ENCODE measurements at regions not wholly inside any gene's neighbourhood (a gene's known extent, or its start where the extent isn't known, plus 50 kb on each side); places are given as distances from the start of the nearest gene placed in this dataset.
"Not testable (repeated sequence)": the region's sequence is repeated elsewhere in the genome, so short reads cannot be mapped to it uniquely, and the experiment has no call there.

DNA sequence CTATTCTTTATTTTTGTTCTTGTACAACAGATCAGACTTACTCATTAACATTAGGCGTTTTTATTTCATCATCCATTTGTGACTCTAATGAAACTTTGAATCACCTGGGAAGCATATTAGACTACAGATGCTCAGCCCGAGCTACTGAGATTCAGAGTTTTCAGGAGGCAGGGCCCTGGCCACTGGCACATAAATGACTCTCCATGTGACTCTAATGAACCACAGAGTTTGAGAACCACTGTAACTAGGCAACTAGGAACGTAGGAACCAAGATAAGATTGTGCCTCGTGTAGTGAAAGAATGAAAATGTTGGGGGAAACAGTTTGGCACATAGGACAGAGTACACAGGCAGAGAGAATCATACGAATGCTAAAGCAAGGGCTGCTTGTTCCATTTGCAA lies 405.9 kb upstream of the BTBD3 start:
- DNase-seq (ENCODE audit: low read depth) = no peak

DNA sequence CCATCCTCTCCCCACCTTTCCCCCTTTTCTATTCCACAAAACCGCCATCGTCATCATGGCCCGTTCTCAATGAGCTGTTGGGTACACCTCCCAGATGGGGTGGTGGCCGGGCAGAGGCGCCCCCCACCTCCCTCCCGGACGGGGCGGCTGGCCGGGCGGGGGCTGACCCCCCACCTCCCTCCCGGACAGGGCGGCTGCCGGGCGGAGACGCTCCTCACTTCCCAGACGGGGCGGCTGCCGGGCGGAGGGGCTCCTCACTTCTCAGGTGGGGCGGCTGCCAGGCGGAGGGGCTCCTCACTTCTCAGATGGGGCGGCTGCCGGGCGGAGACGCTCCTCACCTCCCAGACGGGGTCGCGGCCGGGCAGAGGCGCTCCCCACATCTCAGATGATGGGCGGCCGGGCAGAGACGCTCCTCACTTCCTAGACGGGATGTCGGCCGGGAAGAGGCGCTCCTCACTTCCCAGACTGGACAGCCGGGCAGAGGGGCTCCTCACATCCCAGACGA lies 404.4 kb upstream of the BTBD3 start:
- DNase-seq (ENCODE audit: low read depth) = not testable (repeated sequence)

DNA sequence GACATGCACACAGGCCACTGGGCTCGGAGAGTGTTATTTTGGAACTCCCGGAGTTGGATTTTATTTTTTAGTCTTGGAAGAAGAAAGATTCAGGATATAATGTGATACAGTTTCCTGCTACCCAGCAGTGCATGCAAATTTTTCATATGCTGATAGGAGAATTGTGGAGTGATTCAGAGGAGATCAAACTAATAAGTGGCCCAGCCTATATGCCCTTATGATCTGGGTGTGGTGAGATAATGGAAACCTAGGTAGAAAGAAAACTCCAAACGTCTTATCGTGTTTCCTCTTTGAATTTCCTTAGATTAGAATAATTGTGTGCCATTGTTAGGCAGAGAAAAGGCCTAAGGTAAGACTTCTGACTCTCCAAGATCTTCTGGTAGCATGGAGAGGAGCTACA lies 401.2 kb upstream of the BTBD3 start:
- no peak for DNase-seq (ENCODE audit: low read depth)

DNA sequence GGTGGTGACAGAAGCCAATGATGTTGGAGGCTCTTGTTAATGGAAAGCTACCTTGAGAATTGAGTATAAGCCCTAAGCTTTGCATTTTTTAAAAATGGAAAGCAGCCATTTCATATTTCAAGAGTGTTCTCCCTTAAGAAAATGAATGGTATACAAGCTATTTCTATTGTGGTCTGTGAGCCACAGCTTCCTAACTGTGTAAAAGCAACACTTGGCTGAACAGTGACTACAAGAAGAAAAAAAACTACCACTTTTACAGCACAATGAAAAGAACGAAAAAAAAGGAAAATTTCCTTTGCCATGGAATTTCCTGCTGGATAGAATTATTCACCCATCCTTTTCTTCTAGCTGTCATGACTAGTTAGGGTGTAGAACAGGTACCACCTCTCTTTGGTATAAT lies 397.1 kb upstream of the BTBD3 start:
- no peak for DNase-seq (ENCODE audit: low read depth)

DNA sequence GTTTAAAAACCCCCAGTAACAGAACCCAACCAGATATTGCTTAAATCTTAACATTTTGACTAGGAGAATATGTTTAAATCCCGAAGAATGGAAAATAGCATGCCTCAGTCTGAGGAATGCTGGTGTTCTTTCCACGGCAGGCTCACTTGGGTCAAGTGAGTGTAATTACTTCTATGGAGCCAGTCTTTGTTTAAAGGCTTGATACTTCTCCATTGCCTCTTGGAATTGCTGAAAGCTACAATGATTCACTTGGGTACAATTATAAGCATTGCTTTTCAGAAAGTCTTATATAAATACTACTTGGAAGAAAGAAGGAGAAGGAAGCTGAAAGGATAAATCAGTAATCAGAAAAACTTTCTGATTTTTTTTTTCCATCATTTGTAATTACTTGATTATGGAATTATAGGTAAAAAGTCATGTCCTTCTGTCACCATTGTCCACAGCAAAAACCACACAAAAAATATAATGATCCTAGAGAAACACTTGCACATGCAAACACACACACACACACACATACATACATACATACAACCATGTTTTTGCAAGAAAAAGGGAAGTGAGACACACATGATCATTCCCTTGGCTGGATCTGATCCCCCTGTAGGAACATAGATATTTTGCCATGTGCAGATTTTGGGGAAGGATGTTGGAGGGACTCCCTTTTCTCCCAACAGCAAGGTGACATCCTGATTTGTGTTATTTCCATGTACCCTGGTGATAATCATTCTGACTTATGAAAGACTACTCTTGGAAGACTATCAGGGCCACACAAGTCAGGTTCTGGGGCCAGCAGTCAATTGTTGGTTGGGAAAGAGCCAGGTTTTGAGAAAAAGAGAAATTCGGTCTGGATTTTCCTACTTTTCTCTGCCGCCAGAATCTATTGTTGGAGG lies 396.0 kb upstream of the BTBD3 start:
- no peak for DNase-seq (ENCODE audit: low read depth)

DNA sequence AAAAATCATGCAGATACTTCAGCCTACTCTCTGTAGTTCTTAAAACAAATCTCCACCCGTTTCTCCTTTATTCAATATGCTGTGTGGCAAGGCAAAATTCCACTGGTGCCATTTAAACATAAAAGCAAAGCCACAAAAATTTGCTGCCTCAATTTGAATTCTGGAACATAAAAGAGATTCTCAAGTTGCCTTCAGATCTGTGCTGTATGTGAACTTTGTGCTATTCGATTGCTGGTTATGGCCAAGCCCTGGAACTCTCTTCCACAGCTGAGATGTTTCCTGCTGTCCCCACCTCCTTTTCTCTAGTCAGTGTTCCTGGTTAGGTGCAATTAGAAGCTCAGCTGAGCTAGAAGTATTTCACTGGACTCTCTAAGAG lies 395.3 kb upstream of the BTBD3 start:
- peak; percentile 18 for DNase-seq (ENCODE audit: low read depth)

DNA sequence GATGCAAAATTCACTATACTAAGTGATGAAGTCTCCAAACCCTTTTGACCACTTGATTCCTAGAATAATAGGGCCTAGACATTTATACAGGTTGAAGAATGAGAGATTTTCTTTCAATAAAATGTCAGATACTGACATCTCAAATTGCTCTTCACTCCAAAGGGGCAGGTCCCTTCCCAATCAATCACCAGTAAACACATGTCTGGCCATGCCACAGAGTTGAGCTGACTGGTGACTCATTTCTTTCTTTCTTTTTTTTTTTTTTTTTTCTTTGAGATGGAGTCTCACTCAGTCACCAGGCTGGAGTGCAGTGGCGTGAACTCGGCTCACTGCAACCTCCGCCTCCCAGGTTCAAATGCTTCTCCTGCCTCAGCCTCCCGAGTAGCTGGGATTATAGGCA lies 388.6 kb upstream of the BTBD3 start:
- DNase-seq (ENCODE audit: low read depth) = no peak

DNA sequence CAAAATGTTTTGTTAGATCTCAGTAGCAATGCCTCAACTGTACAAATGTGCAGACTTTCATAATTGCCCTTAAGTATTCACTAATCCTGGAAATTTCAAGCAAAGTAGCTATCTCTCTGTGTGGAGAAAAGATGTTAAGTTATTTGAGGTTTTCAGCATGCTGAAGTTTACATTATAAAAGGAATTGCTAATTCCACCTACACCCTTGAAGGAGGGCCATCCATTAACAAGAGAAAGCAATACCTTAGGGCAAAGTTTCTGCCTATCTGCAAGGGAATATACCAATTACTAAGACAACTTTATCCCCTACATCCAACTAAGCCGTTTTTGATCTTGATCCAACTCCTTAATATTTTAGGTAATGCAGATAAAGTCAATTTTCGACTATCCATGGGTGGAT lies 380.7 kb upstream of the BTBD3 start:
- no peak for DNase-seq (ENCODE audit: low read depth)

DNA sequence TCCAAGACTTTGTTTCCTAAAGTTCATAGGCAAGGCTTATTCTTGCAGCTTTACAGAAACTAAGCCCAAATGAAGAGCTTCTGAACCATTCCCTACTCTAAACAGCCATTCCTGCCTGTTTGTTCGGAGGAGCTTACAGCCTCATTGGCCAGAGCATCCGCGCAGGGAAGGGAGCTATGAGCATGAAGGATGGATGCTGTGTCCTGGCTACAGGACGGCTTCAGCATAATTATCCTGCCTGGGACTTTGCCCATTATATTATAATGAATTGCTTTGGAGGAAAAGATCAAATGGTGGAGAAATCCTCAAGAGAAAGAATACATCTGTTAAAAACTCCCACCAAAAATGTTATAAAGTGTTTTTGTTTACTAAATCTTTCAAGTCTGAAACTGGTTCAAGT lies 378.2 kb upstream of the BTBD3 start:
- DNase-seq (ENCODE audit: low read depth) = no peak

DNA sequence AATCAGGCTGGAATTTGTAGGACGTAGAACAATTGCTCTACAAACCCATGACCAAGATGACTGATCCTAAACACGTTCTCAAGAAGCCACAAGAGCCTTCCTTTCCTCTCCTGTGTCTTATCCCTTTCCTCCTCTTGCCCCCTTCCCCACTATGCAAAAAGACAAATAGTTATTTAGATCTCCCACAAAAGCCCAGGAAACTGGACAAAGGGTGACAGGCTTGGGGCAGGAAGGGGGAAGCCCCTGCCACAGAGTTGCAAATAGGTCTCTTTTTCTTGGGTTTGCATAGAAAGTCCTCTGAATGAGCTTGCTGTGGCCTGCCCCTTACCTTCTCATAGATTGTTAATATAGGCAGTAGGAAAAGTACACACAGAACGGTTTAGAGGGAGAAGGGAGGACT lies 377.1 kb upstream of the BTBD3 start:
- no peak for DNase-seq (ENCODE audit: low read depth)

DNA sequence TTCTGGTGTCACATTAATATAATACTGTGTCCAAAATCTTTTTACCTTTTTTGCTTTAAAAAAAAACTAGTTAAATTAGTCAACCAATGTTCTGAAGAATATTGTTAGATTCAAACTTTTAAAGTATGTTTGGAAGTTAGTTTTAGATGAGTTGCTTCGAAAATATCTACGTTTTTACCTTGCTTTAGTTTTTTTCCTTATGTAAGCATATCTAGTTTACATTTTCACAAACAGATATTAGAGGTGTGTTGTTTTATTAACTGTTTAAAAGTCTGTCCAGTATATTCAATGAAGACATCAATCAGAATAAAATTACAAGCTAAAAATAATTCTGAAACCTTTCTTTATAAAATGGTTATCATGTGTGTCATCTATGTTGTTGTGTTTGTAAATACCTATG lies 375.0 kb upstream of the BTBD3 start:
- DNase-seq (ENCODE audit: low read depth) = no peak

DNA sequence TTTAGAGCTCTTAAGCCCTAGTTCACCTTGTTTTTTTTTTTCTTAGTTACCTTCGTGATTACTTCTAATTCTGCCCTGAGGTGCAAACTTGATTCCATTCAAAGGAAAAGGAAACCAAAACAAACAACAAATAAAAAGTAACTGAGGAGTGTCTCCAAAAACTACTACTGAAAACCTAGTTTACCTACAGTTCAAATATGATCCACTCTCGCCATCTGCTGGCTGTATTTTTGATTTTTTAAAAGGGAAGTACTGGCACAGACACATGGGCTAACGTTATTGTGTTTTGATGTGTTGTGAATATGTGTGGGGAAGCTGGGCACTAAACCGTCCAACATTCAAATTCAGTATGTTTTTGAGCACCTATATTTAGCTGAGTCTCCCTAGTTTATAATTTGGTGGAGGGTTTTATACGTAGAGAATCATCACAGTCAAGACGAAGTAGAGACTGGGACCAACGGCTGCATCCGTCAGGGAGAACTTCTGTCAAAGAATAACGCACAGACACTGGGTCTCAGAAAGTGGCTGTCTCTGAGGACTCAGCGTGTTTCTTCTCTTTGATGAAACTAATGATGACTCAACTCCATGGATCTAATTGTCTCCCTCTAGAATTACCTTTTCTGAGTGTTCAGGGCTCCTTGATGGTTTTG lies 373.5 kb upstream of the BTBD3 start:
- DNase-seq (ENCODE audit: low read depth) = peak; percentile 72

DNA sequence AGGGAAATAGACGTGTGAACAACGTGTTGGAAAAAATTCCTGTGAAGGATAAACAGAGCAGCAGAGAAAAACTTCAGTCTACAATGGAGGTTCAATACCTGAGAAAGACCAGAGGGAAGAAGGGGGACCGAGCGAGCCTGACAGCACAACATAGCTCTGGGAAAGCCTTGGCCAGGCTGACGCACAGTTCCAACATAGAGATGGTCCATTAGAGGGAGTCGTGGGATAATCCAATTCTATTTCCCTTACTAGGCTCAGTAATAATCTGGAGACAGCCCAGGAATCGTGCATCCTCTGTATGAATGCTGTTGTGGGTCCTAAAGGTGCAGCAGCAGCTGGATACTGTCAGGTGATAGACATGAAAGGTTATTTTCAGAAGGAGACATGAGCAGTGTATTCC lies 370.8 kb upstream of the BTBD3 start:
- no peak for DNase-seq (ENCODE audit: low read depth)

DNA sequence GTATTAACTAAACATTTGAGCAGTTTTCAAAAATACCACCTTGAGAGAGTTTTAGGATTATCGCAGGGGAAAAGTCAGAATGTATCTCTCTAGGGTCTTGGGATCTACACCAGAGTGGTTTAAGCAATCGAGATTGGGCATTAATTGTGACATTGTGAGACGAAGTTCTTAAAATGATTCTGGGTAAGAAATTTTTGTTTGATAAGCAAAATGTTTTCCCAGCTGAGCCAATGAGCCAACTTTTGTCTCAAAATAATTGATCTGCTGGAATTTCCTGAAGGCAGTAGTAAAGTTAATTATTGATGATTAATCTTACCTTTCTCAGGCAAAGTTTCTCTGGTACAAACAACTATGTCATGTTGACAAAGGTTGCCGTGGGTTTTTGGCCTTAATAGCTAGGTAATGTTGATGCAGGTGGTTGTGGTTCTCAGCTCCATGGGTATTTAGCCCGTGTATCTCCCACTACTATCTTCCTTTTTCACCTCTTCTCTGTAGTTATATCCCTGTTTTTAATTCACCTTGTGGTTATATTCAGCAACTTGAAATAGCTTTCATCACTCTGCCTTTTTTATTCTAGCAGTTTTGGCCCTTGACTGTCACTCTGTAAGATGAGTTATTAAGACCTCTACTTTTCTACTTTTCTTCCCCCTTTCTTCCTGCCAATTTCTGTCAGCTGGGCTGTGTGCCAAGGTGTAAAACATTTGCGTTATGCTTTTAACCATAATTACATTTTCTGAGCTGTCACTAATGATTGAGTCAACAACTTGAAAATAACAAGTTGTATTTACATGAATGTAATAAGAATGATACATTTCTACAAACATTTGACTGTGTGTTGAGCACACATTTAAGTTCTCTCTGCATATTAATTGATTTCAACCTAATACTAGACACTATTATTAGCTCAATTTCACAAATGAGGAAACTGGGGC lies 368.3 kb upstream of the BTBD3 start:
- no peak for DNase-seq (ENCODE audit: low read depth)

DNA sequence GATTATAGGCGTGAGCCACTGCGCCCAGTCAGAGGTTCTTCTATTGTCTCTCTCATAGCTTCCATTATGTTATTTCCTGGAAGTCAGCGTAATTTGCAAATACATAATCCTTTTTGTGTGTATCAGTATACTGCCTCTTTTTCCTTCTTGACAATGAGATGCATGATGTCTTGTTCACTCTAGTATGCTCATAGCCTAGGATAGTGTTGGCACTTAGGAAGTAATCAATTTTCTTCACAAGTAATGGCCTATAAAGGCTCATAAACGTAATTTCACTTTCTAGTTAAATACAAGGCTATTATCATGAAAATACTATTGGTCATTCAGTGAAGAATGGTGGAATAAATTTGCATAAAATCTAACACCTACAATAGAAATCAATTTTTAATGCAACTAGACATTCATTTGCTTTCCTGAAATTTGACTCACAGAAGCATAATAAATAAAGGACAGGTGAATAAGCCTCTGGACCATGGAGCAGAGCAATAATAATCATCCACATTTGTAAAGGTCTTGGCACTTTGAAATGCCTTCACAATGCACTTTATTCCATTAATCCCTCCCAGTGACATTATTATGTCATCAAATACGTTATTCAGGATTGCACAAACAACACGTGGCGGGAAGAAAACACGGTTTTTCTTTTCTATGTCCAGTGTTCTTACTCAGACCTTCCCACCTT lies 366.9 kb upstream of the BTBD3 start:
- DNase-seq (ENCODE audit: low read depth) = no peak

DNA sequence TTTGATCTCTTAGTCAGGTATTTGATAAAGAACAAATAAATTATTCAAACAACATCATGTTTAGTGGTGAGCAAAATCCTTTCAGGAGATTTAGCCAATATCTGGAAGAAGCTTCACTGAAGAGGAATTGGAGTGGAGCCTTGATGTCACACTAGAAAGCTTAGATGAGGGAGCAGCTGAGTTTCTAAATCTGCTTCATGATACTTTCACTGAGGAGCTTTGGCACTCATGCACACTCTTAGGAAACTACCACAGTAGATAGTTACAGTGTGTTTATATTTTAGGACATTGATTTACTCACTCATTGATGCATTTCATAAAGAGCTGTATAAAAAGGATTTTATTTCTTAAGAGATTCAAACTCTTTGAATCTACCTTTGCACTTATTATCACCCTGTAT lies 366.2 kb upstream of the BTBD3 start:
- no peak for DNase-seq (ENCODE audit: low read depth)

DNA sequence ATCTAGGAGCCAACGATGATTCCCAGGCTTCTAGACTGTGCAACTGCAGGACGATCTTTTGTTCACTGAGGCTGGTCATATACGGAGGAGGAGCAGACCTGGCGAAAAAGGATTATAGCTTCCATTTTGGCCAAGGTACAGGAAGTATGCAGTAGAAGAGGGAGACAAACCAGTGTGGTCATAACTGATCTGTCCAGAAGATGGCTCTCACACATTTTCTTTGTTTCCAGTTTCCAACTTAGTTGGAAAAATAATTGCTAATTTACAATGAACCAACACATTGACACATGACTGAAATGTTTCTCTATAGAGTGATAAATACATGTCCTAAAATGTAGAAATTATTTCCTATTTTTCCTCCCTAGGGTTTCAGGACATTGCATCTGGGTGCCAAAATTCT lies 364.1 kb upstream of the BTBD3 start:
- DNase-seq (ENCODE audit: low read depth) = peak; percentile 10

DNA sequence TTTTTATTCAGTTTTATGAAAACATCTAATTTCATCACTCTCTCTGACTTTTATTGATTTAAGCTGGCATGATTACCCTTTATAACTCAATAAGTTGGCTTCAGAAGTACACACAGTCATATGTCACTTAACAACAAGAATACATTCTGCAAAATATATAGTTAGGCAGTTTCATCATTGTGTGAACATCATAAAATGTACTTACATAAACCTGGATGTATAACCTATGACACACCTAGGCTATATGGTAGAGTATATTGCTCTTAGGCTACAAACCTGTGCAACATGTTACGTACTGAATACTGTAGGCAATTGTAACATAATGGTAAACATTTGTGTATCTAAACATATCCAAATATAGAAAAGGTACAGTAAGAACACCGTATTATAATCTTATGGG lies 362.2 kb upstream of the BTBD3 start:
- DNase-seq (ENCODE audit: low read depth) = no peak

DNA sequence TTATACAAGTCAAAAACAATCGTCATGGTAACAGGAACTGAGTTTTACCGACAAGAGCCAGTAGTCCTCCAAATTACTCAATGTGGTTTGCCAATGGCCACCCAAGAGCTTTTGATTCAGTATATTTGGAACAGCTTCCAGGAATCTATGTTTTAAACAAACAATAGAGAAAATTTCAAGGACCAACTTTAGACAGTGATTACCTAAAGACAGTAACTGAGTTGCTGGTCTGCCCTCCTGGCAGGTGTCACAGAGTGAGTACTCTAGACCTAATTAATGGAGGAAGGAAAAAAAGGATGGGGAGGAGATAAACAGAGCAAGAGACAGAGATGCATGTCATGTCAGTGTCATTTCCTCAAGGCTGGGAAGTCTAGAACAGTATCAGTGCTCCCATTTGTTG lies 361.3 kb upstream of the BTBD3 start:
- no peak for DNase-seq (ENCODE audit: low read depth)

DNA sequence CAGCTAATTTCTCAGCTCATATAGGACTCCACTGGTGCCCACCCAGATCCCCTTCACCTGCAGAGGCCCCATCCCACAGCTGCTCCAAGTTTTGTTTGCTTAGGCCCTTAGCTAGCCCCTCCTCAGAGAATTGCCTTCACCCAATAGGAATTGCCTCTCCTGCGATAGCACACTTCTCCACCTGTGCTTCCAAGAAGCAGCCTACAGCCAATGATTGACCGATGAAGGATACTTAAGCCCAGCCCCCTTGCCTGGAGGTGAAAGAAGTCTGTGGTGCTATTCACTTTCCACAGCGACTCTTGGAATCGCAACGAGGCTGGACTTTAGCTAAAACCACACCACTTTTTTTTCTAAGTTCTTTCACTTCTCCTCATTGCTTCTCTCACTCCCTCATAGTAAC lies 353.2 kb upstream of the BTBD3 start:
- no peak for DNase-seq (ENCODE audit: low read depth)

DNA sequence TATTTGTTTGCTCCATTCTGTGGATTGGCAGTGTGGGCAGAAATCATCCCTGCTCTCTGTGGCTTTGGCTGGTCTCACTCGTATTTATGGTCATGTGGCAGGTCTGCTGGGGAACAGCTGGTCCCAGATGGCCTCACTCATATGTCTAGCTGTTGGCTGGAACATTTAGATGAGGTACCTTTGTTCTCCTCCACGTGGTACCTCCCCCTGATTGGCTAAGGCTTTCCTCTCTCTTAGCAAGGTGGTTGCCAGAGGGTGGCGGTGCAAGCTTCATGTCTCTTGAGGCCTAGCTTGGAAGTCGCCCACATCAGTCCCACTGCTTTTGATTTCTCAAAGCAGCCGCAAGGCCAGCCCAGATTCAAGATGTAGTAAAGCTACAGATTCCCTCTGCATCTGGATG lies 348.5 kb upstream of the BTBD3 start:
- no peak for DNase-seq (ENCODE audit: low read depth)

DNA sequence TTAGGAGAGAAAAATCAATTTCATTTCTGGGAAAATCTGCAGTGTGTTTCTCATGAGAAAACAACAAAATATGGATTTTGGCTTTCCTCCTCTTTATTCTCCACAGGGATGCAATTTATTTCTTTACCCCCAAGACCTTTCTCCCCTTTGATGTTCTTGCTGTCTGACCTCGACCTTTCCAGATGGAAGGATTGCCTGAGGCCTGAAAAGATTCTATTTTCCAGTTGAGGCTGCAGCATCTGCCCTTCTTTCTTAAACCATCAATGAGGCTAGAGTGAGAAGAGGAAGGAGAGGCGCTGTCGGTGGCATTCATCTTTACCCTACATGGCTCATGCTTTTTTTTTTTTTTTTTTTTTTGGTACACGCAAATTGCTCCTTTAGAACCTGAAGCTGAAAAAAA lies 344.2 kb upstream of the BTBD3 start:
- no peak for DNase-seq (ENCODE audit: low read depth)
